ENCODE measurements at regions not wholly inside any gene's neighbourhood (a gene's known extent, or its start where the extent isn't known, plus 50 kb on each side); places are given as distances from the start of the nearest gene placed in this dataset.
"Not testable (repeated sequence)": the region's sequence is repeated elsewhere in the genome, so short reads cannot be mapped to it uniquely, and the experiment has no call there.

GRCh38 chr11:129557421-129557820 is 181.8 kb downstream of the BARX2 start:
- Histone ChIP-seq H3K4me3 (ENCODE audit: low read depth in 2 of 2, low read length in 2 of 2) (no peak overlapping the region), H3K36me3 (ENCODE audit: control insufficient read depth, insufficient read depth, low read length) (no peaks in the 10 kb centered on the region), H3K9me3 (ENCODE audit: control insufficient read depth, insufficient read depth, low read depth, low read length) (no peaks in the 10 kb centered on the region), H3K27ac (ENCODE audit: low read length) (no peak overlapping the region), H3K27me3 (ENCODE audit: control insufficient read depth, insufficient read depth, low read length) (no peaks in the 10 kb centered on the region), H3K4me1 (ENCODE audit: control insufficient read depth, insufficient read depth, low read length) (no peaks in the 10 kb centered on the region)
- BruUV-seq (replicated peaks): no TSS peak
- CTCF ChIA-PET: no interaction called here
- intact Hi-C loops (cut with micrococcal nuclease; ENCODE audit: unreplicated experiment) (no loop called here), in situ Hi-C loops (cut with HindIII; ENCODE audit: low pct_unique_long_range_greater_than_20kb, low sequenced_read_pairs) (no loop called here)
- TF ChIP-seq SIN3A (IDR thresholded peaks at IDR 0.05; ENCODE audit: borderline replicate concordance, insufficient read depth, low read depth, low read length): no peak
- TF ChIP-seq CTCF (IDR thresholded peaks at IDR 0.05): no peak
- TF ChIP-seq TCF7L2 (IDR thresholded peaks at IDR 0.05; ENCODE audit: low read depth, low read length): no peak
- TF ChIP-seq, protein P1, sequence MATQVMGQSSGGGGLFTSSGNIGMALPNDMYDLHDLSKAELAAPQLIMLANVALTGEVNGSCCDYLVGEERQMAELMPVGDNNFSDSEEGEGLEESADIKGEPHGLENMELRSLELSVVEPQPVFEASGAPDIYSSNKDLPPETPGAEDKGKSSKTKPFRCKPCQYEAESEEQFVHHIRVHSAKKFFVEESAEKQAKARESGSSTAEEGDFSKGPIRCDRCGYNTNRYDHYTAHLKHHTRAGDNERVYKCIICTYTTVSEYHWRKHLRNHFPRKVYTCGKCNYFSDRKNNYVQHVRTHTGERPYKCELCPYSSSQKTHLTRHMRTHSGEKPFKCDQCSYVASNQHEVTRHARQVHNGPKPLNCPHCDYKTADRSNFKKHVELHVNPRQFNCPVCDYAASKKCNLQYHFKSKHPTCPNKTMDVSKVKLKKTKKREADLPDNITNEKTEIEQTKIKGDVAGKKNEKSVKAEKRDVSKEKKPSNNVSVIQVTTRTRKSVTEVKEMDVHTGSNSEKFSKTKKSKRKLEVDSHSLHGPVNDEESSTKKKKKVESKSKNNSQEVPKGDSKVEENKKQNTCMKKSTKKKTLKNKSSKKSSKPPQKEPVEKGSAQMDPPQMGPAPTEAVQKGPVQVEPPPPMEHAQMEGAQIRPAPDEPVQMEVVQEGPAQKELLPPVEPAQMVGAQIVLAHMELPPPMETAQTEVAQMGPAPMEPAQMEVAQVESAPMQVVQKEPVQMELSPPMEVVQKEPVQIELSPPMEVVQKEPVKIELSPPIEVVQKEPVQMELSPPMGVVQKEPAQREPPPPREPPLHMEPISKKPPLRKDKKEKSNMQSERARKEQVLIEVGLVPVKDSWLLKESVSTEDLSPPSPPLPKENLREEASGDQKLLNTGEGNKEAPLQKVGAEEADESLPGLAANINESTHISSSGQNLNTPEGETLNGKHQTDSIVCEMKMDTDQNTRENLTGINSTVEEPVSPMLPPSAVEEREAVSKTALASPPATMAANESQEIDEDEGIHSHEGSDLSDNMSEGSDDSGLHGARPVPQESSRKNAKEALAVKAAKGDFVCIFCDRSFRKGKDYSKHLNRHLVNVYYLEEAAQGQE (IDR thresholded peaks at IDR 0.05; ENCODE audit: insufficient read depth in 1 of 2, low read depth in 2 of 2, low read length in 1 of 2): no peak
- TF ChIP-seq POLR2AphosphoS5 (IDR thresholded peaks at IDR 0.05; ENCODE audit: low read depth, low read length): no peak
- no peak for ATAC-seq
- DNase-seq (ENCODE audit: low read depth, low spot score): no peak
- POLR2A ChIA-PET: no interaction called here

DNA sequence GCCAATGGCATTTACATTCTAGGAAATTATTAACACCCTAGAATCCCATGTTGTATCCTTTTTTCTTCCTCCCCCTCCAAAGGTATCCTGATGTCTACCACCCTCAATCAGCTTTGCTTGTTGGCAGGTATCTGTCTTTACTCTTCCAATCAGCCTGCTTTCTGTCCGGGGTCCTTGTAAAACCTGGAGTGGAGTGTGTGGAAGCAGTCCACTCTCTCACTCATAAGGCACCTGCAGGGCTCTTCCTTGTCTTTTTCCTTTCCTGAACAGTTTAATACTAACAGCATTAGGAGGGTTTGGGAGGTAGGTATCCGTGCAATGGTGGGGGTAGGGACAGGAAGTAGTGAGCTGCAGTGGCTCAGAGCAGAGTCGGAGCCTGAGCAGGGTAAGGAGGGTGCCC is 193.4 kb downstream of the BARX2 start:
- TF ChIP-seq SIN3A (IDR thresholded peaks at IDR 0.05; ENCODE audit: borderline replicate concordance, insufficient read depth, low read depth, low read length) (no peak), POLR2AphosphoS5 (IDR thresholded peaks at IDR 0.05; ENCODE audit: low read depth, low read length) (no peak), TCF7L2 (IDR thresholded peaks at IDR 0.05; ENCODE audit: low read depth, low read length) (no peak), CTCF (IDR thresholded peaks at IDR 0.05) (no peak)
- TF ChIP-seq, protein P1 (IDR thresholded peaks at IDR 0.05; ENCODE audit: insufficient read depth in 1 of 2, low read depth in 2 of 2, low read length in 1 of 2): no peak
- H3K4me3 ChIP-seq (ENCODE audit: low read depth in 2 of 2, low read length in 2 of 2): no peak overlapping the region
- no peaks in the 10 kb centered on the region for H3K36me3 ChIP-seq (ENCODE audit: control insufficient read depth, insufficient read depth, low read length)
- H3K27ac ChIP-seq (ENCODE audit: low read length): no peak overlapping the region
- DNase-seq (ENCODE audit: low read depth, low spot score) (no peak), ATAC-seq (no peak)
- in situ Hi-C loops (cut with HindIII; ENCODE audit: low pct_unique_long_range_greater_than_20kb, low sequenced_read_pairs) (no loop called here), intact Hi-C loops (cut with micrococcal nuclease; ENCODE audit: unreplicated experiment) (no loop called here)
- ChIA-PET CTCF (no interaction called here), POLR2A (no interaction called here)
- BruUV-seq (replicated peaks): no TSS peak
- H3K9me3 ChIP-seq (ENCODE audit: control insufficient read depth, insufficient read depth, low read depth, low read length): no peaks in the 10 kb centered on the region; the same call in 1 of the 2 replicates
- H3K4me1 ChIP-seq (ENCODE audit: control insufficient read depth, insufficient read depth, low read length): no peaks in the 10 kb centered on the region
- H3K27me3 ChIP-seq (ENCODE audit: control insufficient read depth, insufficient read depth, low read length): no peaks in the 10 kb centered on the region

- CTCF ChIA-PET; DNase-seq (ENCODE audit: low read depth, low spot score); H3K4me1 ChIP-seq (ENCODE audit: control insufficient read depth, insufficient read depth, low read length); H3K4me3 ChIP-seq (ENCODE audit: low read depth in 2 of 2, low read length in 2 of 2); in situ Hi-C loops (cut with HindIII; ENCODE audit: low pct_unique_long_range_greater_than_20kb, low sequenced_read_pairs); BruUV-seq (replicated peaks); intact Hi-C loops (cut with micrococcal nuclease; ENCODE audit: unreplicated experiment); H3K36me3 ChIP-seq (ENCODE audit: control insufficient read depth, insufficient read depth, low read length); ATAC-seq; H3K9me3 ChIP-seq (ENCODE audit: control insufficient read depth, insufficient read depth, low read depth, low read length); H3K27me3 ChIP-seq (ENCODE audit: control insufficient read depth, insufficient read depth, low read length); POLR2A ChIA-PET; H3K27ac ChIP-seq (ENCODE audit: low read length): not testable (repeated sequence)
These were observed 197.0 kb downstream of the BARX2 start for GRCh38 chr11:129572667-129573066.
